ENCODE measurements at regions not wholly inside any gene's neighbourhood (a gene's known extent, or its start where the extent isn't known, plus 50 kb on each side); places are given as distances from the start of the nearest gene placed in this dataset.

DNA sequence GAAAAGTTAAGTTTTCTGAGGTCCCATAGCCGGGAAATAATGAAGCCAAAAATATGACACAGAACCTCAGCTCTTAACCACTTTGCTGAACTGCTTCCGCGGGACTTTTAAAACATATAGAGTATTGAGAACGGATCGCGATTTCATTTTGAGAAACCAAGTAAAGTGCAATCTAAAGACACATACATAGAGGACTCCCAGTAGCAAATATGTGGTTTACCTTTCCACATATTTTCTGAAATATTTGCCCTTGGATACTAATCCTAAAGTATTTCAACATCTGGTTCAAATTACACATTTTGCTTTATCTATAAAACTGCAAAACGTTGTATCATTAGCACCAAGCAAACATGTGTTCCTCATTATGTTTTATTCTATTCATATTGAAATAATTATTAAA lies 776.5 kb downstream of the ROBO2 start:
- H3K4me3 ChIP-seq (ENCODE audit: low read depth, poor library complexity, severe bottlenecking): no peak overlapping the region
- intact Hi-C loops (cut with DNase I; ENCODE audit: low total_unique reads): no loop called here
- TF ChIP-seq, protein P1, sequence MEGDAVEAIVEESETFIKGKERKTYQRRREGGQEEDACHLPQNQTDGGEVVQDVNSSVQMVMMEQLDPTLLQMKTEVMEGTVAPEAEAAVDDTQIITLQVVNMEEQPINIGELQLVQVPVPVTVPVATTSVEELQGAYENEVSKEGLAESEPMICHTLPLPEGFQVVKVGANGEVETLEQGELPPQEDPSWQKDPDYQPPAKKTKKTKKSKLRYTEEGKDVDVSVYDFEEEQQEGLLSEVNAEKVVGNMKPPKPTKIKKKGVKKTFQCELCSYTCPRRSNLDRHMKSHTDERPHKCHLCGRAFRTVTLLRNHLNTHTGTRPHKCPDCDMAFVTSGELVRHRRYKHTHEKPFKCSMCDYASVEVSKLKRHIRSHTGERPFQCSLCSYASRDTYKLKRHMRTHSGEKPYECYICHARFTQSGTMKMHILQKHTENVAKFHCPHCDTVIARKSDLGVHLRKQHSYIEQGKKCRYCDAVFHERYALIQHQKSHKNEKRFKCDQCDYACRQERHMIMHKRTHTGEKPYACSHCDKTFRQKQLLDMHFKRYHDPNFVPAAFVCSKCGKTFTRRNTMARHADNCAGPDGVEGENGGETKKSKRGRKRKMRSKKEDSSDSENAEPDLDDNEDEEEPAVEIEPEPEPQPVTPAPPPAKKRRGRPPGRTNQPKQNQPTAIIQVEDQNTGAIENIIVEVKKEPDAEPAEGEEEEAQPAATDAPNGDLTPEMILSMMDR (IDR thresholded peaks at IDR 0.05): no peak
- no peak for TF ChIP-seq POLR2A (IDR thresholded peaks at IDR 0.05)
- no peak for DNase-seq (ENCODE audit: low spot score in 2 of 2)
- WGBS, 2 donors: 64 to 77% methylated on average over 7 of the region's 7 CpGs

DNA sequence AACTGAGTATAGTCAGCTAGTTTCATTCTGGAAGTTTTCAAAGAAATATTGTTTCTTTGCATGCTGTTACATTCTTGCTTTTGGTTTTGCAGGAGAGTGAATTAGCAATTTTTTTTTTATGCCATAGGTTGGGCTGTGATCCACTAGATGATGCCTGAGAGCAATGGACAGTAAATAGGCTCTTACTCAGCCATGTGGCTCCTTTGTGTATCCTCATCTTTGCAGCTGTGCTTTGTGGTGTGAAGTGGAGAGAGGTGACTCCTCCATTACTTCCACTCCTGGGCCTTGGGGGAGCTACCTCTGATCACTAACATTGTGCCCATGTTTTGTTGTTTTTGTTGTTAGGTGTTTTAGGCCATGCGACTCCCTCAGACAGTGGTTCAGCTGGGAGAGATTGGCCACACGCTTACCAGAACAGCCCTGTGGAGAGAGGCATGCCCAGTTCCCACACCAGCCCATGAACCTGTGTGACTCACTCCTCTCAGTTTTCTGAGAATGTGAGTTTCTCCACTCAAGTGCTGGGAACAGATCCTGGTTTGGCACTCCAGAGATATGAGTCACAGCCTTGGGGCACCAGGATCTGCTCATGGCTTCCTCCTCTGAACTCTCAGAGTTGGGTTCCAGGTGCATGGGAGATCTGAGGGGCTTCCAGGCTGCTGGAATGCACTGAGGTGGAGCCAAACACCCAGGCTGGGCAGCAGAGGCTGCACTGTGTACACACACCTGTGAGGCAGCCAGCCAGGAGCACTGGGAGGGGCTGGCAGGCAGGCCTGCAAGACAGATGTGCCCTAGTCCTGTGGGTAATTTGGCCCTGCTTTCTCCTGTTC lies 785.3 kb downstream of the ROBO2 start:
- H3K4me3 ChIP-seq (ENCODE audit: low read depth, poor library complexity, severe bottlenecking): no peak overlapping the region
- TF ChIP-seq, protein P1 (IDR thresholded peaks at IDR 0.05): no peak
- TF ChIP-seq POLR2A (IDR thresholded peaks at IDR 0.05): no peak
- 46 to 58% methylated on average over 2 of the region's 2 CpGs for WGBS, 2 donors
- intact Hi-C loops (cut with DNase I; ENCODE audit: low total_unique reads): no loop called here
- DNase-seq (ENCODE audit: low spot score in 2 of 2): peak in 1 of 2 donors; percentile 48

DNA sequence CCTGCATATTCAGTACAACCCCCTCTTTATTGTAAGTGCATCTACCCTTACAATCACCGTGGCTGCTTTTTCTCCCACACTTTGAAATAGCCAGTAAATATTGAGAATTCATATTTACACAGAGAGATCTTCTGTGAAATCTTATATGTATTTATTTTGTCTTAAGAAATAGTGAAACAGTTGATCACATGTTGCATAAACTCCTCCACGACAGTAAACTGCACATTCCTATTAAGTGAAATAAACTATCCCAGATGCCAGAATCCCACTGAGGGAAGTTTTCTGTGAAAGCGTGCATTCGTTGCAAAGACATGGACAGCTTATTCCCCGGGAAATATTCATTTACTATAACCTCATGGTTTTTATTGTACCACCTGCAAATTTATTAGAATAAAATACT lies 796.0 kb downstream of the ROBO2 start:
- intact Hi-C loops (cut with DNase I; ENCODE audit: low total_unique reads): no loop called here
- TF ChIP-seq POLR2A (IDR thresholded peaks at IDR 0.05): no peak
- TF ChIP-seq, protein P1 (IDR thresholded peaks at IDR 0.05): no peak
- WGBS, 2 donors: 53 to 60% methylated on average over 5 of the region's 5 CpGs

DNA sequence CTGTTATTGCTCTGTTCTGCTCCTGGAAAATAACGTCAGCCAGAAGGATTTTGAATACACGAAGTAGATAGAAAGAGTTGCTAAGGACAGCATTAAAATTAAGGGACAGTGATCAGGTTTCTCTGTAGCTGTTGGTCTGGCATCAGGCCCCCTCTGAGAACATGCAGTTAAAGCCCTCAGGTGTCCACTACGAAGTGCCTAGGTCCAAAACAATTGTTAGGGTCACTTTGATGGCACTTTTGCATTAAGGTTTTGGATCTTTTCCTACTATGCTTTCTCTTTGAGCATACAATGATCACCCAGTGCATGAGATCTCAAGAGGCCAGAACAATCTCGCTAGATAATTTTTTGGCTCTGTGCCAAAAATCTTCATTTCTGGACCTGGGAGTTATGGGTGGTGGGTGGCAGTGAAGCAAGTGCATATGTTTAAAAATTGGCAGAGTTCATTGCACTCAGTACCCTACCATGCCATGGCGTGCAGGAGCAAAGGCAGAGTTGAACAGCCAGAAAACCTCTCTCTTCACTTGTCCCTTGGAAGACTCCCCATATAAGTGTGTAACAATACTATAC lies 797.6 kb downstream of the ROBO2 start:
- intact Hi-C loops (cut with DNase I; ENCODE audit: low total_unique reads): no loop called here
- H3K4me3 ChIP-seq (ENCODE audit: low read depth, poor library complexity, severe bottlenecking): no peak overlapping the region
- TF ChIP-seq, protein P1 (IDR thresholded peaks at IDR 0.05): no peak
- no peak for TF ChIP-seq POLR2A (IDR thresholded peaks at IDR 0.05)
- no peak for DNase-seq (ENCODE audit: low spot score in 2 of 2)
- 56 to 66% methylated on average over 5 of the region's 5 CpGs for WGBS, 2 donors

More for the DNA sequence above, 796.0 kb downstream of the ROBO2 start:
- H3K4me3 ChIP-seq (ENCODE audit: low read depth, poor library complexity, severe bottlenecking): no peak overlapping the region
- no peak for DNase-seq (ENCODE audit: low spot score in 2 of 2)

DNA sequence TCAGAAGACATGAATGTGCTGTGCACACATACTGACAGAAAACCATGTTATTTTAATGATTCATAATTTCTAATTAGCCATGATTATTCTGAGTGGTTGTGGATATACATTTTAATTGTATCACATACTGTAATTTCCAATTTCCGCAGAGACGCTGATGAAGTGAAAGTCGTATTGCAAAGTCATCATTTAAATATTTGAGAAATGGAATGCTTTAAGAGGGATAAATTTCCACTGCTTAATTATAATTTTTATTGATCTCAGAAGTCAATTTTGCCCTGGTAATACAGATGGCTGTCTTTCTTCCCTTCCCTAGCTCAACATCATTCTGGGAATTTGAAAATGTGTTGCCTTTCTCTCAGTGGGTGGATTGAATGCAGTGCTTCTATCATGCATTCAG lies 819.3 kb downstream of the ROBO2 start:
- no peak overlapping the region for H3K4me3 ChIP-seq (ENCODE audit: low read depth, poor library complexity, severe bottlenecking)
- DNase-seq (ENCODE audit: low spot score in 2 of 2): no peak
- TF ChIP-seq, protein P1 (IDR thresholded peaks at IDR 0.05): no peak
- TF ChIP-seq POLR2A (IDR thresholded peaks at IDR 0.05): no peak
- WGBS, 2 donors: 89 to 92% methylated on average over 3 of the region's 3 CpGs
- intact Hi-C loops (cut with DNase I; ENCODE audit: low total_unique reads): no loop called here
